ENCODE measurements at regions not wholly inside any gene's neighbourhood (a gene's known extent, or its start where the extent isn't known, plus 50 kb on each side); places are given as distances from the start of the nearest gene placed in this dataset.

DNA sequence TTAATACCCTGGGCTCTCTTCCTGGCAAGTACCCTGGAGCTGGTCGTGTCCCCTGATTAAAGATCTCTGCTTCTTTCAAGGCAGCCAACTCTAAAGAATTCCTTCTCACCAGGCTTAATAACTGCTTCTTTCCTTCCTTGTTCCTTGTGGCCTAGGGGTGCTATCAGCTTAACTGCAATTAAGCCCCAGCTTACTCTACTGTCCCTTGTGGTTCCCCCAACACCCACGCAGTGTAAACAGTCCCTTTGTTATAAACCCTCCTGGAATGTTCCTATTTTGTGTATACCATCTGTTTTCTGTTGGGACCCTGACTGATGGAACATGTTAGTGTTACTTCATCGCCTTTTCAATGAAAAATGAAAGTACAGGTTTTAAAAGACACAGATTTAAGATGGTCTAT, 126.4 kb upstream of the KIRREL3 start:
- Histone ChIP-seq H3K9ac (ENCODE audit: low read length in 5 of 5) (no peak overlapping the region), H3K4me1 (ENCODE audit: control insufficient read depth in 5 of 5, insufficient read depth in 5 of 5, low read length in 5 of 5) (no peaks in the 10 kb centered on the region), H3K4me3 (ENCODE audit: low read depth in 1 of 5, low read length in 5 of 5) (no peak overlapping the region), H3K27ac (ENCODE audit: low read depth, low read length) (no peak overlapping the region), H3K9me3 (ENCODE audit: control insufficient read depth in 5 of 5, low read length in 5 of 5) (no peaks in the 10 kb centered on the region), H3K36me3 (ENCODE audit: control insufficient read depth in 5 of 5, insufficient read depth in 5 of 5, low read length in 5 of 5) (no peaks in the 10 kb centered on the region), H3K27me3 (ENCODE audit: control insufficient read depth in 5 of 5, insufficient read depth in 4 of 5, low read length in 5 of 5) (no peaks in the 10 kb centered on the region)

DNA sequence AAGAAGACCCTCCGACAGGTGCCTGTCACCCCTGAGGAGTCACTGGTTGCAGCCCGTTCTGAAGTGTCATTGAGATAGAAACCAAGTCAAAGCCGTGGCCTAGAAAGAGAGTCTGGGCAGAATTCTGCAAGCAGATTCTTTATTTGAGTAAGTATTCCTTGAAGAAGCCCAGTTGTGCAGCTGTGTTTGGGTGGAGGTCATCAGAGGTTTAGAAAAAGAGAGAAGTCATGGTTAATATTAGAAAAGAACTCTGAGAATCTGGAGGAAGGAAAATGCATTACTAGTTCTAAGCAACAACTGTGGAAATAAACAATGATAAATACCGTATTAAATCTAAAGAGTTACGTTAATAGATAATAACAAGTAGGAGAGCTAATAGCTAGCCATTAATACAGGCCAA, 118.8 kb upstream of the KIRREL3 start:
- H3K4me3 ChIP-seq (ENCODE audit: low read depth in 1 of 5, low read length in 5 of 5), result no peak overlapping the region
- H3K27me3 ChIP-seq (ENCODE audit: control insufficient read depth in 5 of 5, insufficient read depth in 4 of 5, low read length in 5 of 5), result no peaks in the 10 kb centered on the region
- no peak overlapping the region for H3K9ac ChIP-seq (ENCODE audit: low read length in 5 of 5)
- no peak overlapping the region for H3K27ac ChIP-seq (ENCODE audit: low read depth, low read length)
- H3K36me3 ChIP-seq (ENCODE audit: control insufficient read depth in 5 of 5, insufficient read depth in 5 of 5, low read length in 5 of 5), result no peaks in the 10 kb centered on the region
- H3K9me3 ChIP-seq (ENCODE audit: control insufficient read depth in 5 of 5, low read length in 5 of 5), result no peaks in the 10 kb centered on the region
- H3K4me1 ChIP-seq (ENCODE audit: control insufficient read depth in 5 of 5, insufficient read depth in 5 of 5, low read length in 5 of 5), result no peaks in the 10 kb centered on the region

DNA sequence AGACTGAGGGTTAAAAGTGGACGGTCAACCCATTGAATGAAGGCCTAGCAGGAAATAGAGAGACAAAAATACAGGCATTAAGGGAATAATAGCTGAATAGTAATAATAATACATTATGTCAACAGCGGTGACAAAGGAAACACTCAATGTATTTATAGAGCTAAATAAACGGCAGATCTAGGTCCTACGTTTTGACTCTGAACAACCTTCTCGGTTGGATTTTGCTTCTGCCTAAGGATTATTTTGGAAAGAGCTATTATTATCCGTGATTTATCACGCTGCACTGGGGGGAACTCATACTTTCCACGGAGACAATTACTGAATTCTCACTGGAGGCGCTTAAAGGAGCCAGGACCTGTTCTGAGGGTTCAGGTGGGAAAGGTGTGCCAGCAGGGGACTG, 118.2 kb upstream of the KIRREL3 start:
- Histone ChIP-seq H3K27ac (ENCODE audit: low read depth, low read length) (no peak overlapping the region), H3K27me3 (ENCODE audit: control insufficient read depth in 5 of 5, insufficient read depth in 4 of 5, low read length in 5 of 5) (no peaks in the 10 kb centered on the region), H3K9me3 (ENCODE audit: control insufficient read depth in 5 of 5, low read length in 5 of 5) (no peaks in the 10 kb centered on the region)

DNA sequence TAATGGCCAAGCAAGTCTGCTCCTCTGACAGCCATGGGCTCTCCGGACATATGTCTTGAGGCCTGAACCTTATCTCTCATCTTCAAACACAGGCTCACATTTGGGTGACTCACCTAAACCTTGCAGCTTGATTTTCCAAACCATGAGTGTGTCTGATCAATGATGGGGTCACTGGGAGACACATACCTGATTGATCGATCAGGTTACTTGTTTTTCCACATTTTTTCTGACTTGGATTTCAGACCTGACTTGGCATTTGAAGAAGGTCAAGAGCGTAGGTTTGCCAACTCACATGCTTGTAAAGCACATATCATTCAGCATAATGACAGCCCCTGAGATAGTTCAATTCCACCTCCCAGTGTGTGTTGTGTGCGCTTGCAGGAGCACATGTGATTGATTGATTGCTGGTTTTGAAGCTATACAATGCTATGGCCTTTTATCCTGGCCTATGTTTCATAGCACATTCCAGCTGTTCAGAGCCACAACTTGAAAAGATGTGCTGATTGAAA, 116.7 kb upstream of the KIRREL3 start:
- H3K4me1 ChIP-seq (ENCODE audit: control insufficient read depth in 5 of 5, insufficient read depth in 5 of 5, low read length in 5 of 5), result peaks cover 0 to 2% (median 0%) of the 10 kb centered on the region in 5 donors
- H3K9ac ChIP-seq (ENCODE audit: low read length in 5 of 5), result no peak overlapping the region
- no peaks in the 10 kb centered on the region for H3K36me3 ChIP-seq (ENCODE audit: control insufficient read depth in 5 of 5, insufficient read depth in 5 of 5, low read length in 5 of 5)
- no peak overlapping the region for H3K4me3 ChIP-seq (ENCODE audit: low read depth in 1 of 5, low read length in 5 of 5)
- H3K9me3 ChIP-seq (ENCODE audit: control insufficient read depth in 5 of 5, low read length in 5 of 5), result no peaks in the 10 kb centered on the region
- no peak overlapping the region for H3K27ac ChIP-seq (ENCODE audit: low read depth, low read length)
- H3K27me3 ChIP-seq (ENCODE audit: control insufficient read depth in 5 of 5, insufficient read depth in 4 of 5, low read length in 5 of 5), result no peaks in the 10 kb centered on the region

More for the DNA sequence above, 118.2 kb upstream of the KIRREL3 start:
- Histone ChIP-seq H3K36me3 (ENCODE audit: control insufficient read depth in 5 of 5, insufficient read depth in 5 of 5, low read length in 5 of 5) (no peaks in the 10 kb centered on the region), H3K9ac (ENCODE audit: low read length in 5 of 5) (no peak overlapping the region), H3K4me1 (ENCODE audit: control insufficient read depth in 5 of 5, insufficient read depth in 5 of 5, low read length in 5 of 5) (peaks cover 0 to 2% (median 0%) of the 10 kb centered on the region in 5 donors), H3K4me3 (ENCODE audit: low read depth in 1 of 5, low read length in 5 of 5) (no peak overlapping the region)

DNA sequence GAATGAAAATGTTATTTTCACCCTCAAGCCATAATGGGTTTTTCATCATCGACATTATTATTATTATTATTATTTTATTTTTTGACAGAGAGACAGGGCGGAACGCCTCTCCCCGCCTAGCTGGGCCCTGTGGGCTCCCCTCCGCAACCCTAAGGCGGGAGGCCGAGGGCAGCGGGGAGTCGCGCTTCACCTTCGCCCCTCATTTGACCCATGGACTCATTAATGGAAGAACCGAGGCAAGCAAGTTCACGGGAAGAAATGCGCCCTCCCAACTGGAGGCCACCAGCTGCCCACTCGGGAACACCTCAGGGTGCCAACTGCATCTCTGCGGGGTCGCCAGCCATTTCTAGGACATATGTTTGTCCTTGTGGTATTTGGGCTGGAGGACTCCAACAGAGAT, 115.3 kb upstream of the KIRREL3 start:
- no peaks in the 10 kb centered on the region for H3K9me3 ChIP-seq (ENCODE audit: control insufficient read depth in 5 of 5, low read length in 5 of 5)
- no peak overlapping the region for H3K27ac ChIP-seq (ENCODE audit: low read depth, low read length)
- H3K9ac ChIP-seq (ENCODE audit: low read length in 5 of 5), result no peak overlapping the region
- H3K4me1 ChIP-seq (ENCODE audit: control insufficient read depth in 5 of 5, insufficient read depth in 5 of 5, low read length in 5 of 5), result peaks cover 0 to 6% (median 0%) of the 10 kb centered on the region in 5 donors
- no peak overlapping the region for H3K4me3 ChIP-seq (ENCODE audit: low read depth in 1 of 5, low read length in 5 of 5)
- H3K36me3 ChIP-seq (ENCODE audit: control insufficient read depth in 5 of 5, insufficient read depth in 5 of 5, low read length in 5 of 5), result no peaks in the 10 kb centered on the region
- H3K27me3 ChIP-seq (ENCODE audit: control insufficient read depth in 5 of 5, insufficient read depth in 4 of 5, low read length in 5 of 5), result no peaks in the 10 kb centered on the region

- Histone ChIP-seq H3K36me3 (ENCODE audit: control insufficient read depth in 5 of 5, insufficient read depth in 5 of 5, low read length in 5 of 5) (no peaks in the 10 kb centered on the region), H3K9ac (ENCODE audit: low read length in 5 of 5) (no peak overlapping the region), H3K27me3 (ENCODE audit: control insufficient read depth in 5 of 5, insufficient read depth in 4 of 5, low read length in 5 of 5) (peaks cover 0 to 2% (median 0%) of the 10 kb centered on the region in 5 donors), H3K27ac (ENCODE audit: low read depth, low read length) (no peak overlapping the region), H3K9me3 (ENCODE audit: control insufficient read depth in 5 of 5, low read length in 5 of 5) (no peaks in the 10 kb centered on the region), H3K4me1 (ENCODE audit: control insufficient read depth in 5 of 5, insufficient read depth in 5 of 5, low read length in 5 of 5) (peaks cover 0 to 16% (median 0%) of the 10 kb centered on the region in 5 donors), H3K4me3 (ENCODE audit: low read depth in 1 of 5, low read length in 5 of 5) (no peak overlapping the region)
Observed at GRCh38 chr11:127114035-127114434, 113.5 kb upstream of the KIRREL3 start.

DNA sequence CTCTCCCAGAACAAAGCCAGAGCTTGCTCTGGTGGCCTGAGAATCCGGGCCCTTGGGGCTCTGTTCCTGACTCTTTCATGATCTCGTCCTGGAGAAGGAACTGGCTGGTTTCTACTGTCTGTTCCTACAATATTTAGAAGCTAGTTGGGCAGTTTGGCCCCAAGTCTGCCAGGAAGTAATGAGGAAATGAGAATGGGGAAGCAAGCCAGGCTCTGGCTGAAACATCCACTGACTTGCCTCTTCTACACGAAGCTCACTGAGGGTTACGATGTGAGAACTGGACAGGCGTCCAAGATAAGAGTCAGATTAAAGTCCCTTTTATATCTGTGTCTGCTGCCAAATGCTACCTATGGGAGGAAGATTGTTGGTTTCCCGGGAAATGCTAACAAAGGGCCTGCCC, 110.0 kb upstream of the KIRREL3 start:
- no peak overlapping the region for H3K9ac ChIP-seq (ENCODE audit: low read length in 5 of 5)
- H3K27ac ChIP-seq (ENCODE audit: low read depth, low read length), result no peak overlapping the region
- H3K4me3 ChIP-seq (ENCODE audit: low read depth in 1 of 5, low read length in 5 of 5), result no peak overlapping the region
- H3K36me3 ChIP-seq (ENCODE audit: control insufficient read depth in 5 of 5, insufficient read depth in 5 of 5, low read length in 5 of 5), result no peaks in the 10 kb centered on the region
- H3K9me3 ChIP-seq (ENCODE audit: control insufficient read depth in 5 of 5, low read length in 5 of 5), result no peaks in the 10 kb centered on the region
- H3K27me3 ChIP-seq (ENCODE audit: control insufficient read depth in 5 of 5, insufficient read depth in 4 of 5, low read length in 5 of 5), result peaks cover 0 to 7% (median 2%) of the 10 kb centered on the region in 5 donors
- peaks cover 0 to 16% (median 0%) of the 10 kb centered on the region in 5 donors for H3K4me1 ChIP-seq (ENCODE audit: control insufficient read depth in 5 of 5, insufficient read depth in 5 of 5, low read length in 5 of 5)

DNA sequence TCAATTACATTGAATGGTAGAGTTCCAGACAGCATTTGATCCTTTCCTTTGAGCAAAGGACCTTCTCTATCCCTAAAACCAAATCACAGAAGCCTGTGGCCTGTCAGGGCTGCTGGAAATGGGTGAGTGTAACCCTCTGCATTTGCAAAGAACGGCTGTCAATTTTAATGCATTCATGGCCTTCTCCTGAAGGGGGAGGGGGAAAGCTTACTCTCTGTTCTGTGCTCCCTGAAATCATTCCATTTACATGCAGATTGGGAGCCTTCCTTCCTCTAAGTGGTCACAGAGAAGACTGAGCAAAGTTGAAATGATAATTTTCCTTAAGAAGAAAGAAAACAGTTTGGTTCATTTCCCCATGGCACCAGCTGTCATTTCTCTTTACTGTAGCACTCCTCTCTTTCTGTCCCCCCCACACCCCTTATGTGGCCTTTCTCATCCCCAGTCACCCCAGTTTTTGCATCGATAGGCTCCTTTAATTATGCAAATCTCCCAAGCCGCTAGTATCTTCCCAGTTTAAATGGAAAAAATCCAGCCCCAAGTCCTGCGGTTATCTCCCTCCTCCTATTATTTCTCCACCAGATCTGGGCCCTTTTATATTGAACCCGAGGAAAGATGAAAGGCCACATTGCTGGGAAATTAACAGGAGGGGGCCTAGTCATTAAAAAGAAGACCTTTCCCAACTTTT, 109.4 kb upstream of the KIRREL3 start:
- H3K4me1 ChIP-seq (ENCODE audit: control insufficient read depth in 5 of 5, insufficient read depth in 5 of 5, low read length in 5 of 5), result peaks cover 0 to 16% (median 0%) of the 10 kb centered on the region in 5 donors
- H3K27me3 ChIP-seq (ENCODE audit: control insufficient read depth in 5 of 5, insufficient read depth in 4 of 5, low read length in 5 of 5), result peaks cover 0 to 9% (median 2%) of the 10 kb centered on the region in 5 donors
- no peak overlapping the region for H3K4me3 ChIP-seq (ENCODE audit: low read depth in 1 of 5, low read length in 5 of 5)
- no peak overlapping the region for H3K9ac ChIP-seq (ENCODE audit: low read length in 5 of 5)
- H3K27ac ChIP-seq (ENCODE audit: low read depth, low read length), result no peak overlapping the region
- no peaks in the 10 kb centered on the region for H3K36me3 ChIP-seq (ENCODE audit: control insufficient read depth in 5 of 5, insufficient read depth in 5 of 5, low read length in 5 of 5)
- H3K9me3 ChIP-seq (ENCODE audit: control insufficient read depth in 5 of 5, low read length in 5 of 5), result no peaks in the 10 kb centered on the region

DNA sequence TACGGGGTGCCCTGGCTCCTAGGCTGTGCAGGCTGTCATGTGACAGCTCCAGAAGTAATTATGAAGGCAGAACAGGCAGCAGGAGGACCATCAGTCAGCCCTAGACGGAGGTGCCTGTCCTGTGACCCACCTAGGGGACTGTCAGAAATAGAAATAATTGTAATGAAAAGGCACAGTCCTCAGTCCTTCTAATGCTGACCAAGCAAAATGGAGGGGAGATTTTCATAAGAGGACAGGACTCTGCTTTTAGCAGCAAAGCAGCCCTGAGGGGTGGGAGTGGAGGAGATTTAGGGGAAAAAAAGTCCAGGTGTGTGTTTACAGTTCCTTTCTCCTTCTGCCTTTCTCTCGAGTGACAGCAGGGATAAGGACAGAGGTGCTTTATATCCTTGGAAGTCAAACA, 108.3 kb upstream of the KIRREL3 start:
- Histone ChIP-seq H3K27ac (ENCODE audit: low read depth, low read length) (no peak overlapping the region), H3K4me3 (ENCODE audit: low read depth in 1 of 5, low read length in 5 of 5) (no peak overlapping the region), H3K9ac (ENCODE audit: low read length in 5 of 5) (no peak overlapping the region), H3K9me3 (ENCODE audit: control insufficient read depth in 5 of 5, low read length in 5 of 5) (no peaks in the 10 kb centered on the region), H3K27me3 (ENCODE audit: control insufficient read depth in 5 of 5, insufficient read depth in 4 of 5, low read length in 5 of 5) (peaks cover 0 to 9% (median 2%) of the 10 kb centered on the region in 5 donors), H3K4me1 (ENCODE audit: control insufficient read depth in 5 of 5, insufficient read depth in 5 of 5, low read length in 5 of 5) (peaks cover 0 to 16% (median 0%) of the 10 kb centered on the region in 5 donors), H3K36me3 (ENCODE audit: control insufficient read depth in 5 of 5, insufficient read depth in 5 of 5, low read length in 5 of 5) (no peaks in the 10 kb centered on the region)

DNA sequence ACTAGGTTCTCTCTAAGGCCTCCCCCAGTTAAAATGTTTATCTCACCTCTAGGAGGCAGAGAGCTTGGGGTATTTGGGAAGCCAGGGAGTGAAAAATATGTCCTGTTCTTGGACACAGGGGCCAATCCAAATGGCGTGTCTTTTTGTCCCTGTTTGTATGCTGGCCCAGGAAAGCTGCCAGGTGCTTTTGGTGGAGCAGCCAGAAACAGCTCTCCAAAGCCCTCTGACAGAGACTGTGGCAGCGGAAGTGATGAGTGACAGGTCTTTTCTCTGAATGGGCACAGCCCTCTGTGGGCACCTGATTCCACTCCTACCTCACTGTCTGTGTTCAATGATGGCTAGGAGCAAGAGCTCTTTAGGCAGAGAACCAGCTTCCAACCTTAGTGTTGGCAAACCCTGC, 106.4 kb upstream of the KIRREL3 start:
- H3K27me3 ChIP-seq (ENCODE audit: control insufficient read depth in 5 of 5, insufficient read depth in 4 of 5, low read length in 5 of 5), result peaks cover 0 to 10% (median 2%) of the 10 kb centered on the region in 5 donors
- no peak overlapping the region for H3K9ac ChIP-seq (ENCODE audit: low read length in 5 of 5)
- peaks cover 0 to 16% (median 0%) of the 10 kb centered on the region in 5 donors for H3K4me1 ChIP-seq (ENCODE audit: control insufficient read depth in 5 of 5, insufficient read depth in 5 of 5, low read length in 5 of 5)
- no peaks in the 10 kb centered on the region for H3K9me3 ChIP-seq (ENCODE audit: control insufficient read depth in 5 of 5, low read length in 5 of 5)
- no peak overlapping the region for H3K27ac ChIP-seq (ENCODE audit: low read depth, low read length)
- no peak overlapping the region for H3K4me3 ChIP-seq (ENCODE audit: low read depth in 1 of 5, low read length in 5 of 5)
- H3K36me3 ChIP-seq (ENCODE audit: control insufficient read depth in 5 of 5, insufficient read depth in 5 of 5, low read length in 5 of 5), result no peaks in the 10 kb centered on the region
